Mesenchymal stem cell (in vitro differentiated cells and primary cell): ENCODE measurements at regions not wholly inside any gene's neighbourhood (a gene's known extent, or its start where the extent isn't known, plus 50 kb on each side); places are given as distances from the start of the nearest gene placed in this dataset.

Experiments used
- DNase-seq: peaks from one replicate; pipeline ENCODE4 v3.0.0-alpha.2; 2013
- H2AFZ ChIP-seq: one replicate; pipeline ENCODE4 v1.6.1; 2013; ENCODE audit warnings: low read depth, mild to moderate bottlenecking, control low read depth, inconsistent platforms, low read length, moderate library complexity
- H2AK5ac ChIP-seq: 2 replicates; pipeline ENCODE4 v1.6.1; 2013; ENCODE audit warnings: low read length, moderate library complexity, mild to moderate bottlenecking, inconsistent platforms; ENCODE audit not compliant: severe bottlenecking
- H2BK120ac ChIP-seq: one replicate; pipeline ENCODE4 v1.6.1; 2013; ENCODE audit warnings: low read depth, mild to moderate bottlenecking, inconsistent platforms, low read length, moderate library complexity
- H2BK12ac ChIP-seq, 2 experiments: one replicate each; pipeline ENCODE4 v1.6.1; 2013; ENCODE audit warnings: inconsistent platforms in 2 of 2, low read length in 2 of 2, mild to moderate bottlenecking in 2 of 2, moderate library complexity in 2 of 2, control low read depth in 1 of 2
- H2BK15ac ChIP-seq: one replicate; pipeline ENCODE4 v1.6.1; 2013; ENCODE audit warnings: mild to moderate bottlenecking, low read depth, inconsistent platforms; ENCODE audit not compliant: poor library complexity, severe bottlenecking
- H2BK5ac ChIP-seq: 2 replicates; pipeline ENCODE4 v1.6.1; 2013; ENCODE audit warnings: low read depth, mild to moderate bottlenecking, low read length, control low read depth, inconsistent platforms; ENCODE audit not compliant: poor library complexity, severe bottlenecking
- H3K14ac ChIP-seq, 2 experiments: one replicate each; pipeline ENCODE4 v1.6.1; 2013; ENCODE audit warnings: inconsistent platforms in 2 of 2, low read length in 2 of 2, control low read depth in 1 of 2, mild to moderate bottlenecking in 1 of 2, moderate library complexity in 1 of 2
- H3K18ac ChIP-seq, 2 experiments: one replicate each; pipeline ENCODE4 v1.6.1; 2013; ENCODE audit warnings: inconsistent platforms in 2 of 2, low read length in 2 of 2, control low read depth in 1 of 2, low read depth in 1 of 2, mild to moderate bottlenecking in 1 of 2
- H3K23ac ChIP-seq, 2 experiments: one replicate each; pipeline ENCODE4 v1.6.1; 2013; ENCODE audit warnings: inconsistent platforms in 2 of 2, low read length in 2 of 2, mild to moderate bottlenecking in 2 of 2, moderate library complexity in 2 of 2, control low read depth in 1 of 2
- H3K27ac ChIP-seq: 2 replicates; pipeline ENCODE4 v1.5.1; 2013; ENCODE audit warnings: mild to moderate bottlenecking, moderate library complexity, low read length, control low read depth, inconsistent platforms; ENCODE audit not compliant: poor library complexity, severe bottlenecking
- H3K27me3 ChIP-seq, 2 experiments: 2 replicates each; pipeline versions ENCODE4 v1.6.1 to v1.7.0; 2013; ENCODE audit warnings: low read length in 2 of 2, mild to moderate bottlenecking in 2 of 2, moderate library complexity in 2 of 2, control low read depth in 1 of 2, inconsistent platforms in 1 of 2; ENCODE audit not compliant: control insufficient read depth in 1 of 2, insufficient read depth in 1 of 2
- H3K36me3 ChIP-seq, 2 experiments: 2 replicates each; pipeline versions ENCODE4 v1.6.1 to v1.7.0; 2013; ENCODE audit warnings: low read length in 2 of 2, control low read depth in 1 of 2, inconsistent platforms in 1 of 2, low read depth in 1 of 2, mild to moderate bottlenecking in 1 of 2; ENCODE audit not compliant: insufficient read depth in 2 of 2, control insufficient read depth in 1 of 2
- H3K4ac ChIP-seq, 2 experiments: one replicate each; pipeline ENCODE4 v1.6.1; 2013; ENCODE audit warnings: inconsistent platforms in 2 of 2, low read length in 2 of 2, mild to moderate bottlenecking in 2 of 2, moderate library complexity in 2 of 2, control low read depth in 1 of 2, low read depth in 1 of 2
- H3K4me1 ChIP-seq: 2 replicates; pipeline ENCODE4 v1.6.1; 2013; ENCODE audit warnings: low read depth, low read length, control low read depth; ENCODE audit not compliant: control insufficient read depth, insufficient read depth
- H3K4me2 ChIP-seq: 2 replicates; pipeline ENCODE4 v1.6.1; 2013; ENCODE audit warnings: low read length, mild to moderate bottlenecking, inconsistent platforms; ENCODE audit not compliant: poor library complexity, severe bottlenecking
- H3K4me3 ChIP-seq, 2 experiments: 2 replicates each; pipeline versions ENCODE4 v1.5.1 to v1.7.0; 2013; ENCODE audit warnings: low read length in 2 of 2, mild to moderate bottlenecking in 2 of 2, control low read depth in 1 of 2, low read depth in 1 of 2; ENCODE audit not compliant: insufficient read depth in 1 of 2
- H3K79me1 ChIP-seq: replicated peaks from 2 replicates; pipeline ENCODE4 v1.6.1; 2013; ENCODE audit warnings: mild to moderate bottlenecking, control low read depth, low read length, inconsistent platforms; ENCODE audit not compliant: poor library complexity, severe bottlenecking
- H3K9ac ChIP-seq: 2 replicates; pipeline ENCODE4 v1.7.0; 2013; ENCODE audit warnings: mild to moderate bottlenecking, low read length, moderate library complexity
- H3K9me3 ChIP-seq: 2 replicates; pipeline ENCODE4 v1.7.0; 2013; ENCODE audit warnings: mild to moderate bottlenecking, low read length; ENCODE audit not compliant: control insufficient read depth
- H4K8ac ChIP-seq: one replicate; pipeline ENCODE4 v1.6.1; 2013; ENCODE audit warnings: inconsistent platforms, mild to moderate bottlenecking, low read length, moderate library complexity
- H4K91ac ChIP-seq: one replicate; pipeline ENCODE4 v1.6.1; 2013; ENCODE audit warnings: mild to moderate bottlenecking, low read length, inconsistent platforms
- WGBS: methylation state at CpG from one replicate; pipeline ENCODE4 v1.1.7; 2013; ENCODE audit warnings: mixed read lengths; 5-methylcytosine and 5-hydroxymethylcytosine counted together

GRCh38 chr5:3736926-3737325 lies 141.3 kb downstream of the IRX1 start:
- H3K79me1 ChIP-seq, result no peaks in the 10 kb centered on the region
- no peak overlapping the region for H3K9ac ChIP-seq
- no peak overlapping the region for H3K27ac ChIP-seq
- no peak overlapping the region for H2BK120ac ChIP-seq
- H3K4me3 ChIP-seq, result no peak overlapping the region
- no peak overlapping the region for H2AFZ ChIP-seq
- no peak for DNase-seq
- H2BK5ac ChIP-seq, result no peak overlapping the region
- H3K4ac ChIP-seq, result no peak overlapping the region
- no peak overlapping the region for H3K18ac ChIP-seq
- H3K23ac ChIP-seq, result no peak overlapping the region
- H3K4me1 ChIP-seq, result peaks cover 1% of the 10 kb centered on the region
- H2AK5ac ChIP-seq, result no peak overlapping the region
- no peaks in the 10 kb centered on the region for H3K27me3 ChIP-seq
- no peak overlapping the region for H2BK15ac ChIP-seq
- H3K36me3 ChIP-seq, result no peaks in the 10 kb centered on the region
- H2BK12ac ChIP-seq, result no peak overlapping the region
- no peak overlapping the region for H3K14ac ChIP-seq
- H3K4me2 ChIP-seq, result no peak overlapping the region
- 88% methylated on average over 9 of the region's 9 CpGs for WGBS
- H4K8ac ChIP-seq, result no peak overlapping the region
- no peak overlapping the region for H4K91ac ChIP-seq
- peaks cover 3% of the 10 kb centered on the region for H3K9me3 ChIP-seq

- H3K23ac ChIP-seq, result no peak overlapping the region
- no peak overlapping the region for H3K18ac ChIP-seq
- H4K91ac ChIP-seq, result no peak overlapping the region
- H2BK12ac ChIP-seq, result no peak overlapping the region
- no peak overlapping the region for H3K14ac ChIP-seq
- H3K9ac ChIP-seq, result no peak overlapping the region
- H2BK15ac ChIP-seq, result no peak overlapping the region
- H2AFZ ChIP-seq, result no peak overlapping the region
- no peak overlapping the region for H2BK120ac ChIP-seq
- no peak overlapping the region for H3K4me2 ChIP-seq
- DNase-seq, result no peak
- H3K27ac ChIP-seq, result no peak overlapping the region
- H4K8ac ChIP-seq, result no peak overlapping the region
- peaks cover 1% of the 10 kb centered on the region for H3K4me1 ChIP-seq
- H2BK5ac ChIP-seq, result no peak overlapping the region
- no peak overlapping the region for H3K4me3 ChIP-seq
- H3K27me3 ChIP-seq, result no peaks in the 10 kb centered on the region
- no peak overlapping the region for H3K4ac ChIP-seq
- H2AK5ac ChIP-seq, result no peak overlapping the region
- WGBS, result 79% methylated on average over 3 of the region's 3 CpGs
- no peaks in the 10 kb centered on the region for H3K79me1 ChIP-seq
- no peaks in the 10 kb centered on the region for H3K36me3 ChIP-seq
- H3K9me3 ChIP-seq, result peaks cover 3% of the 10 kb centered on the region
Observed at GRCh38 chr5:3738919-3739318, 143.3 kb downstream of the IRX1 start.

- WGBS, result 88% methylated on average over 25 of the region's 27 CpGs
- no peaks in the 10 kb centered on the region for H3K27me3 ChIP-seq
- no peak overlapping the region for H2BK5ac ChIP-seq
- H3K14ac ChIP-seq, result no peak overlapping the region
- H3K9ac ChIP-seq, result no peak overlapping the region
- no peaks in the 10 kb centered on the region for H3K36me3 ChIP-seq
- H3K9me3 ChIP-seq, result peaks cover 3% of the 10 kb centered on the region
- no peak overlapping the region for H3K27ac ChIP-seq
- H3K23ac ChIP-seq, result no peak overlapping the region
- no peak overlapping the region for H2AK5ac ChIP-seq
- DNase-seq, result no peak
- H3K79me1 ChIP-seq, result no peaks in the 10 kb centered on the region
- no peak overlapping the region for H2BK15ac ChIP-seq
- H2BK12ac ChIP-seq, result no peak overlapping the region
- H4K8ac ChIP-seq, result no peak overlapping the region
- no peak overlapping the region for H3K4me2 ChIP-seq
- no peak overlapping the region for H2BK120ac ChIP-seq
- H2AFZ ChIP-seq, result no peak overlapping the region
- no peak overlapping the region for H4K91ac ChIP-seq
- H3K4me1 ChIP-seq, result peaks cover 1% of the 10 kb centered on the region
- no peak overlapping the region for H3K4ac ChIP-seq
- H3K18ac ChIP-seq, result no peak overlapping the region
- no peak overlapping the region for H3K4me3 ChIP-seq
Observed at GRCh38 chr5:3740546-3741373, 145.1 kb downstream of the IRX1 start.

GRCh38 chr5:3741374-3741770 lies 145.7 kb downstream of the IRX1 start:
- H3K4me2 ChIP-seq, result no peak overlapping the region
- 85% methylated on average over 7 of the region's 8 CpGs for WGBS
- no peak overlapping the region for H2AFZ ChIP-seq

More at GRCh38 chr5:3741374-3741770, 145.7 kb downstream of the IRX1 start:
- no peak for DNase-seq
- Histone ChIP-seq H3K27me3 (no peaks in the 10 kb centered on the region), H2AK5ac (no peak overlapping the region), H3K4me3 (no peak overlapping the region), H2BK120ac (no peak overlapping the region), H3K36me3 (no peaks in the 10 kb centered on the region), H3K23ac (no peak overlapping the region), H2BK15ac (no peak overlapping the region), H2BK12ac (no peak overlapping the region), H3K27ac (no peak overlapping the region), H3K79me1 (no peaks in the 10 kb centered on the region), H3K18ac (no peak overlapping the region), H3K14ac (no peak overlapping the region), H2BK5ac (no peak overlapping the region), H3K4ac (no peak overlapping the region), H3K4me1 (peaks cover 1% of the 10 kb centered on the region), H3K9me3 (peaks cover 6% of the 10 kb centered on the region), H3K9ac (no peak overlapping the region), H4K8ac (no peak overlapping the region), H4K91ac (no peak overlapping the region)
